T-cell (primary cell): ENCODE measurements at regions not wholly inside any gene's neighbourhood (a gene's known extent, or its start where the extent isn't known, plus 50 kb on each side); places are given as distances from the start of the nearest gene placed in this dataset.
"Not testable (repeated sequence)": the region's sequence is repeated elsewhere in the genome, so short reads cannot be mapped to it uniquely, and the experiment has no call there.

ENCODE experiments used
- ATAC-seq, 4 experiments: fragments of 200-7000 bp in 3 of 4; fragments of 150-1000 bp in 1 of 4; cut with Tn5 transposase; replicated peaks in 1 of 4; 1 replicate in 3 of 4; 2 replicates in 1 of 4; pipeline ENCODE4 v1.10.0; 2021; ENCODE audit warnings: moderate library complexity in 3 of 4, mild to moderate bottlenecking in 2 of 4, moderate number of reproducible peaks in 1 of 4
- CTCF ChIA-PET, 2 donors: fragments of 300-600 bp; sonication (Branson Sonifier 250); formaldehyde crosslinking; loops; one replicate each; lab custom pipeline; 2022; ENCODE audit warnings: antibody characterized with exemption in 2 of 2; lab: Charles Lee
- POLR2A ChIA-PET, 2 donors: fragments of 300-600 bp; sonication (Branson Sonifier 250); formaldehyde crosslinking; loops; one replicate each; lab custom pipeline; 2022; ENCODE audit warnings: antibody characterized with exemption in 2 of 2; lab: Charles Lee
- DNase-seq, 35 experiments: peaks; one replicate each; pipeline versions ENCODE4 v3.0.0 to v3.0.0-alpha.2; 2013 to 2023
- H3K27ac ChIP-seq: one replicate; pipeline ENCODE4 v1.5.1; 2013; ENCODE audit warnings: low read length
- H3K27me3 ChIP-seq, 2 experiments: replicated peaks in 1 of 2; 1 replicate in 1 of 2; 2 replicates in 1 of 2; pipeline versions ENCODE4 v1.6.1 to v1.7.0; 2013; ENCODE audit warnings: low read length in 1 of 2, mixed read lengths in 1 of 2; ENCODE audit not compliant: control insufficient read depth in 2 of 2, insufficient read depth in 2 of 2; ENCODE audit errors: extremely low read depth in 1 of 2
- H3K36me3 ChIP-seq, 2 donors: 1 replicate in 1 of 2; 2 replicates in 1 of 2; pipeline versions ENCODE4 v1.6.1 to v1.7.0; 2013; ENCODE audit warnings: low read length in 1 of 2; ENCODE audit not compliant: control insufficient read depth in 2 of 2, insufficient read depth in 1 of 2; ENCODE audit errors: extremely low read depth in 1 of 2
- H3K4me1 ChIP-seq, 2 experiments: 1 replicate in 1 of 2; 2 replicates in 1 of 2; pipeline versions ENCODE4 v1.6.1 to v1.7.0; 2013; ENCODE audit warnings: low read length in 2 of 2, mixed read lengths in 1 of 2; ENCODE audit not compliant: insufficient read depth in 2 of 2, control insufficient read depth in 1 of 2; ENCODE audit errors: extremely low read depth in 1 of 2
- H3K4me3 ChIP-seq, 2 donors: 1 replicate in 1 of 2; 2 replicates in 1 of 2; pipeline versions ENCODE4 v1.5.1 to v1.7.0; 2013; ENCODE audit warnings: mild to moderate bottlenecking in 2 of 2, low read length in 1 of 2, moderate library complexity in 1 of 2; ENCODE audit not compliant: control insufficient read depth in 1 of 2; ENCODE audit errors: extremely low read depth in 1 of 2
- H3K9me3 ChIP-seq: 2 replicates; pipeline ENCODE4 v1.7.0; 2013
- H3K27ac Mint-ChIP-seq, 2 donors: one replicate each; pipeline ENCODE4 v1.8.0; 2020 to 2021; ENCODE audit warnings: mild to moderate bottlenecking in 2 of 2, mixed read lengths in 2 of 2
- H3K27me3 Mint-ChIP-seq, 2 donors: one replicate each; pipeline ENCODE4 v1.8.0; 2021 to 2022; ENCODE audit warnings: mixed read lengths in 2 of 2
- H3K36me3 Mint-ChIP-seq: one replicate; pipeline ENCODE4 v1.8.0; 2021; ENCODE audit warnings: mixed read lengths
- H3K4me1 Mint-ChIP-seq, 3 donors: one replicate each; pipeline ENCODE4 v1.8.0; 2020 to 2022; ENCODE audit warnings: mixed read lengths in 3 of 3, mild to moderate bottlenecking in 1 of 3
- H3K4me3 Mint-ChIP-seq, 3 donors: one replicate each; pipeline ENCODE4 v1.8.0; 2020 to 2022; ENCODE audit warnings: mild to moderate bottlenecking in 3 of 3, mixed read lengths in 3 of 3, moderate library complexity in 3 of 3
- H3K9me3 Mint-ChIP-seq, 3 donors: one replicate each; pipeline ENCODE4 v1.8.0; 2020 to 2022; ENCODE audit warnings: mixed read lengths in 3 of 3
- WGBS: methylation state at CpG from one replicate; pipeline ENCODE4 v1.1.5; 2013; ENCODE audit warnings: missing lambda C conversion rate; ENCODE audit not compliant: insufficient coverage; 5-methylcytosine and 5-hydroxymethylcytosine counted together

DNA sequence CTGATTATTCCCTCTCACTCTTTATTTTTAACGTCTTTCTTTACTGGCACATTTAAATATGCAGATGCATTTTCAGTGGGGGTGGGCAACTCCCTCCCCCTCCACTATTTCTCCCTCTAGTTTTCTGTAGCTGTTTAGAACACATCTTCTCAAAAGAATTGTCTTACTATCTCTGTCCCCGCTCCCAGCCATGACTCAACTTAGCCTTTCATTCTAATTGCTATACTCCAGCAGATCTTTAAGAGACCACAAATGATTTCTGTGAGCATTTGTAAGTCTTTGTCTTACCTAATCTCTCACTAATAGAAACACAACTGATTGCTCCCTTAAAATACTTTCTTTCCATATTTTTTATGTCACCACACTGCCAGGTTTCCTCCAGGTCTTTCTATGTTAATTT, 350.9 kb downstream of the SPRY2 start:
- H3K36me3 Mint-ChIP-seq, result no peaks in the 10 kb centered on the region
- Histone ChIP-seq H3K27me3 (no peaks in the 10 kb centered on the region), H3K4me3 (no peak overlapping the region), H3K27ac (no peak overlapping the region), H3K36me3 (no peaks in the 10 kb centered on the region), H3K4me1 (no peaks in the 10 kb centered on the region), H3K9me3 (no peaks in the 10 kb centered on the region)
- WGBS, result 78% methylated on average over 1 of the region's 2 CpGs
- H3K4me3 Mint-ChIP-seq, result no peak overlapping the region
- H3K4me1 Mint-ChIP-seq, result no peaks in the 10 kb centered on the region
- ATAC-seq, result no peak
- H3K27me3 Mint-ChIP-seq, result peaks cover 0 to 6% of the 10 kb centered on the region in 2 donors
- H3K27ac Mint-ChIP-seq, result no peak overlapping the region
- no peak for DNase-seq
- CTCF ChIA-PET, result no interaction called here
- H3K9me3 Mint-ChIP-seq, result peaks cover 0 to 19% (median 0%) of the 10 kb centered on the region in 3 donors
- POLR2A ChIA-PET, result no interaction called here

DNA sequence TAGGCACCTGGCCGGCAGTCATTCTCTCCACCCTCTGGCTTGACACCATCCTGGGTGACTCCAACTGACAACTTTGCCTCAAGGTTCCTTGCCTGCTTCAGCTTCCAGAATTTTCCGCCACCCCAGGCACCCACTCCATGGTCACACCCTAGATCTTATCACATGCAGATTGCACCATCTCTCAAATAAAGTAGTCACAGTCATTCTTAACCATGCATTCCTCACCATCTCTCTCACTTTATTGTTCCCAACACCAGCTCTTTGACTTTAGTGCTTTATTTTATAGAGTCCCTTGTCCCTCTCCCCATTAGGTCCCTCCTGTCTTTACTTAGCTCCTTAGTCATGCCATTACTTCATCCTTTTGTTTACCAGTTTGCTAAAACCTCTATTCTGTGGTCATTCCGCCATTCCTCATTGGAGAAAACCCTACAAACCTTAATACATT, 351.7 kb downstream of the SPRY2 start:
- no peak for ATAC-seq
- H3K4me1 ChIP-seq, result no peaks in the 10 kb centered on the region
- no peak overlapping the region for H3K27ac ChIP-seq
- H3K9me3 Mint-ChIP-seq, result peaks cover 0 to 19% (median 0%) of the 10 kb centered on the region in 3 donors
- WGBS, result 94% methylated on average over 2 of the region's 3 CpGs
- no peaks in the 10 kb centered on the region for H3K4me1 Mint-ChIP-seq
- no peak overlapping the region for H3K27ac Mint-ChIP-seq
- H3K27me3 Mint-ChIP-seq, result peaks cover 0 to 6% of the 10 kb centered on the region in 2 donors
- POLR2A ChIA-PET, result no interaction called here
- CTCF ChIA-PET, result no interaction called here
- no peak for DNase-seq
- no peaks in the 10 kb centered on the region for H3K36me3 ChIP-seq
- no peaks in the 10 kb centered on the region for H3K27me3 ChIP-seq
- no peak overlapping the region for H3K4me3 Mint-ChIP-seq
- H3K9me3 ChIP-seq, result no peaks in the 10 kb centered on the region
- H3K36me3 Mint-ChIP-seq, result no peaks in the 10 kb centered on the region
- no peak overlapping the region for H3K4me3 ChIP-seq

- Mint-ChIP-seq H3K9me3 (peaks cover 0 to 19% (median 0%) of the 10 kb centered on the region in 3 donors), H3K4me1 (no peaks in the 10 kb centered on the region), H3K27me3 (peaks cover 0 to 6% of the 10 kb centered on the region in 2 donors), H3K36me3 (no peaks in the 10 kb centered on the region), H3K4me3 (no peak overlapping the region), H3K27ac (no peak overlapping the region)
- Histone ChIP-seq H3K9me3 (no peaks in the 10 kb centered on the region), H3K4me3 (no peak overlapping the region), H3K27me3 (no peaks in the 10 kb centered on the region), H3K36me3 (no peaks in the 10 kb centered on the region), H3K27ac (no peak overlapping the region), H3K4me1 (no peaks in the 10 kb centered on the region)
- DNase-seq (no peak), ATAC-seq (no peak)
- CTCF ChIA-PET, result no interaction called here
- 79% methylated on average over 3 of the region's 3 CpGs for WGBS
- POLR2A ChIA-PET, result no interaction called here
Observed at GRCh38 chr13:79988573-79988972, 352.4 kb downstream of the SPRY2 start.

- ChIA-PET CTCF (no interaction called here), POLR2A (no interaction called here)
- H3K4me3 ChIP-seq, result no peak overlapping the region
- no peaks in the 10 kb centered on the region for H3K9me3 ChIP-seq
- H3K4me1 ChIP-seq, result no peaks in the 10 kb centered on the region
- Mint-ChIP-seq H3K4me1 (no peaks in the 10 kb centered on the region), H3K4me3 (no peak overlapping the region), H3K27me3 (peaks cover 0 to 6% of the 10 kb centered on the region in 2 donors), H3K27ac (no peak overlapping the region), H3K9me3 (peaks cover 3 to 19% (median 3%) of the 10 kb centered on the region in 3 donors), H3K36me3 (no peaks in the 10 kb centered on the region)
- ATAC-seq (no peak), DNase-seq (no peak)
- H3K36me3 ChIP-seq, result no peaks in the 10 kb centered on the region
- no peaks in the 10 kb centered on the region for H3K27me3 ChIP-seq
- H3K27ac ChIP-seq, result no peak overlapping the region
Observed at GRCh38 chr13:79987761-79988160, 353.2 kb downstream of the SPRY2 start.

DNA sequence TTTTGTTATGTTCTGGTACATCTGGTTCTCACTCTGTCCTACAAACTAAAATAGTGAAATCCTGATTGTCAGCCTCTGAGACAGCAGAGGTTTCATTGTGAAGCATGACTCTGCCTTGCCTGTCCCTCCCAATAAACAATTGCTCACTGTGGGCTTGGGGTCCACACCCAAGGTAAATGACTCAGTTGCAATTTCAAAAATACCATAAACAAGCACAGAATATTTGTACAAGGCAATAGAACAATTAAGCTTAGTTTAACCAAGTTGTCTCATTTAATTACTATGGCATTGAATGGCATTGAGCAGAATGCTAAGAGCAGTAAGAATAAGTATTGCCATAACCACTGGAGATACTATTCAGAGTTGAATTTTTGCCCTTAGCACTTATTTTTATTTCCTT, 353.6 kb downstream of the SPRY2 start:
- Mint-ChIP-seq H3K9me3 (peaks cover 5 to 19% (median 7%) of the 10 kb centered on the region in 3 donors), H3K36me3 (no peaks in the 10 kb centered on the region), H3K4me3 (no peak overlapping the region), H3K27me3 (peaks cover 0 to 6% of the 10 kb centered on the region in 2 donors), H3K27ac (no peak overlapping the region), H3K4me1 (no peaks in the 10 kb centered on the region)
- no peak overlapping the region for H3K4me3 ChIP-seq
- H3K27me3 ChIP-seq, result no peaks in the 10 kb centered on the region
- DNase-seq, result no peak
- CTCF ChIA-PET, result no interaction called here
- ATAC-seq, result no peak
- H3K27ac ChIP-seq, result no peak overlapping the region
- POLR2A ChIA-PET, result no interaction called here
- H3K4me1 ChIP-seq, result no peaks in the 10 kb centered on the region
- no peaks in the 10 kb centered on the region for H3K9me3 ChIP-seq
- no peaks in the 10 kb centered on the region for H3K36me3 ChIP-seq

DNA sequence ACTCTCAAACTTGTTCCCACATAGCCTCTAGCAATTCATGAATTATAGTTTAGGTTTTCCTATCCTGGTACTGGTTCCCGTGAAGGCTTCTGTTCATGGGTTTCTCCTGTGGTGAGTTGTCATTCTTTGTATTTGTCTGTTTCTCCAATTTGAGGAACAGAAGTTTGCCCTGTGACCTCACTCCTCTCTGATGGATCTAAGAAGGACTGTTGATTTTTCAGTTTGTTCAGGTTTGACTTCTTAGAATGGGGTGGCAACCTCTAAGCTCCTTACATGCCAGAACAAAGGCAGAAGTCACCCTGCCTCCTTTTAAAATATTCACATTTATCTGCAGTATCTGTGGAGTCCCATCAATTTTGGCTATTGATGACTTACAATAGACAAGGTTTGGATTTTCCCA, 354.0 kb downstream of the SPRY2 start:
- Histone ChIP-seq H3K27me3 (no peaks in the 10 kb centered on the region), H3K4me3 (no peak overlapping the region), H3K9me3 (no peaks in the 10 kb centered on the region), H3K36me3 (no peaks in the 10 kb centered on the region), H3K27ac (no peak overlapping the region), H3K4me1 (no peaks in the 10 kb centered on the region)
- no peaks in the 10 kb centered on the region for H3K36me3 Mint-ChIP-seq
- no CpG with 5 or more reads among the region's 1 CpG for WGBS
- no peak overlapping the region for H3K4me3 Mint-ChIP-seq
- H3K9me3 Mint-ChIP-seq, result peaks cover 5 to 16% (median 8%) of the 10 kb centered on the region in 3 donors
- CTCF ChIA-PET, result no interaction called here
- DNase-seq (no peak), ATAC-seq (no peak)
- H3K27ac Mint-ChIP-seq, result no peak overlapping the region
- H3K27me3 Mint-ChIP-seq, result peaks cover 0 to 6% of the 10 kb centered on the region in 2 donors
- POLR2A ChIA-PET, result no interaction called here
- no peaks in the 10 kb centered on the region for H3K4me1 Mint-ChIP-seq

DNA sequence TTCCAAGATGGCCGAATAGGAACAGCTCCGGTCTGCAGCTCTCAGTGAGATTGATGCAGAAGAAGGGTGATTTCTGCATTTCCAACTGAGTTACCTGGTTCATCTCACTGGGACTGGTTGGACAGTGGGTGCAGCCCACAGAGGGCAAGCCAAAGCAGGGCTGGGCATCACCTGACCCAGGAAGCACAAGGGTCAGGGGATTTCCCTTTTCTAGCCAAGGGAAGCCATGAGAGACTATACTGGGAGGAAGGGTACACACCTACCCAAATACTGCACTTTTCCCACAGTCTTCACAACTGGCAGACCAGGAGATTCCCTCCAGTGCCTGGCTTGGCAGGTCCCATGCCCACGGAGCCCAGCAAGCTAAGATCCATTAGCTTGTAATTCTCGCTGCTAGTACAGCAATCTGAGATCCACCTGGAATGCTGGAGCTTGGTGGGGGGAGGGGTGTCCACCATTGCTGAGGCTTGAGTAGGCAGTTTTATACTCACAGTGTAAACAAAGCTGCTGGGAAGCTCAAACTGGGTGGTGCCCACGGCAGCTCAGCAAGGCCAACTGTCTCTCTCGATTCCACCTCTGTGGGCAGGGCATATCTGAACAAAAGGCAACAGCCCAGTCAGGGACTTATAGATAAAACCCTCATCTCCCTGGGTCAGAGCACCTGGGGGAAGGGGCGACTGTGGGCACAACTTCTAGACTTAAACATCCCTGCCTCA, 365.8 kb downstream of the SPRY2 start:
- H3K27me3 ChIP-seq, H3K9me3 ChIP-seq, H3K27ac Mint-ChIP-seq, CTCF ChIA-PET, H3K27me3 Mint-ChIP-seq, H3K4me3 ChIP-seq, H3K27ac ChIP-seq, DNase-seq, H3K4me1 ChIP-seq, H3K4me1 Mint-ChIP-seq, POLR2A ChIA-PET, H3K36me3 Mint-ChIP-seq, H3K36me3 ChIP-seq, H3K4me3 Mint-ChIP-seq, ATAC-seq: not testable (repeated sequence)
- H3K9me3 Mint-ChIP-seq, result peaks cover 8 to 39% (median 30%) of the 10 kb centered on the region in 3 donors
- 80% methylated on average over 6 of the region's 7 CpGs for WGBS
